Stimulated activated naive CD4-positive, alpha-beta T cell (primary cell): ENCODE measurements at regions not wholly inside any gene's neighbourhood (a gene's known extent, or its start where the extent isn't known, plus 50 kb on each side); places are given as distances from the start of the nearest gene placed in this dataset.

Experiments used
- DNase-seq, 6 experiments: peaks; one replicate each; lab custom pipeline; 2025; lab: John Stamatoyannopoulos, UW

DNA sequence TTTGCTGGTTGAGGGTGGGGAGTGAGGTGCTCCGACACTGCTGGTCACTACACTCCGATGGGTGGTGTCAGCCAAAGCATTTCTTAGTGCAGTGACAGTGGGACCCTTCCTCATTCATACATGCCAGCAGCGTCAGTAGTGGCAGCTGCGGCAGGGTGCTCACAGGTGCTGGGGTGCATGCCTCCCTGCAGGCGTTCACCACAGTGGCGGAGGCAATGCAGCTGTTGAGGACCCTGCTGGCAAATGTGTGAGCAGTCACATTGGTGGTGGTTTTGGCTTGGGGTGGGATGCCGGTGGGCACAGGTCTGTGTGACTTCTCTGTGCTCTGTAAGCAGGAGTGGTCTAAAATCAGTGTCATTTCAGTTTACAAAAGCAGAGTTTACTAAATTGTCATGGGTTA is 464.6 kb downstream of the FUT8 start:
- DNase-seq: no peak

DNA sequence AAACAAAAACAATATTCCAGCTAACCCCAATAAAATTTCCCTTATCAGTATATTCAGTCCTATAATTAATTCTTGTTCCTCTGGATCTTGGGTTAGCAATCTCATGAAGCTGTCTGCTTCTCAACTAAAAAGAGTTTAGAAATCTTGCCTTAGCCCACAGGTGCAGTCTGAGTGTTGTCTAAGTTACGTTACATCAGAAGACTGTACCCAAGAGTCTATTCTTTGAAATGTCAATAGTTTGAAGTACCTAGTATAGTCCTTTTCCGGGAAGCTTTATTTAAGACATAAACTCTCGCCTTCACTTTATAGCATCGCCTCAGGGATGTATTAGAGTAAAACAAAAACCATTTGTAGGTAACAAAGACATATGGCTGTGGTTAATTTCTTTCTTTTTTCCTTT is 465.1 kb downstream of the FUT8 start:
- peak in 3 of 6 experiments; percentile 8 to 25 (median 18) for DNase-seq

DNA sequence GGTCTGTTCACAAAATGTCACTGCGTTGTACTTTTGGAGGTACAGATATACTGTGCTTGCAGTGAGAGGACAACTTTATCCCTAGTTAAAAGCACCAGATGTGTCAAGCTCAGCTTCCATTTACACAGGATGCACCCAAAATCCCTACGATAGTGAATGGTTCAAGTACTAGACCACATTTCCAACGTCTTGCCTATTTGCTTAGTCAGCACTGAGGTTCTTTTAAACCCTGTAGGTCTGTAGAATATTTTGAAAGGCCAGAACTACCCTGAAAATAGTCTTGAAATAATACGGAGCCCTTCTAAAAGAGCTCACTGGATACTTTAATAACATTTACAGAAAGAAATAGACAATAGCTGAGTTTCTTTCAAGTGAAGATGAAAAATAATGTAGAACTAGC is 466.1 kb downstream of the FUT8 start:
- no peak for DNase-seq

DNA sequence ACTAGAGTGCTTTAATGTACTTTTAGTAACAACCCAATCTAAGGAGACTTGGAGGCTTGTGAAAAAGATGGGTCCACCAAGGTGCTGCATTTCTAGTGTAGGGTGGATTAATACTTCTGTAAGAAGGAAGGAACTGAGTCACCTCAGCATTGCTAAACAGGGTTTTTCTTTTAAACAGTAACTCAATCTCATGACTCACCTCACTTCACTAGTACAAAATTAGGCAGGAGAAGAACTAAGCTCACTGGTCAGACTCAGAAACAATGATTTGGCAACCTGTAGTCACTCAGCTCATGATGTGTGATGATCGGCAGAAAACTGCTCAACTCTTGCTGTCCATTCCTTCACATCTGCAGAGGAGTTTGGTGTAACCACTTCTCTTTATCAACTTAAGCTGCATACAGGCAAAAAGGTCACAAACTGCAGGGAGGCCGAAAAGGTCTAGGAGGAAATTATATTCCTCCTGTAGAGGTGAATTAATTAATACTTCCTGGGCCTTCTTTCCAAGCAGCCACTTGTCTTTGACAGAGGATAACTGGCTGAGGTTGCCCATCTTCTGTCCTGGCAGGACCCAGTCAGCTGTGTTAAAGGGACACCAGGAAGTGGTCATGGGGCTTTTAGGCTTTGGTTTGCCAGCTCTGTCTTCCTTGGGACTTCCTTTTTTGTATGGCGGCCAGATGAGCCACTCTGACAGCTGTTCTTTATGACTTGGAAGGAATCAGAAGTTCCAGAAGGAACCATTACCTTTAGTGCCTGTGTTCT is 466.9 kb downstream of the FUT8 start:
- DNase-seq: no peak

DNA sequence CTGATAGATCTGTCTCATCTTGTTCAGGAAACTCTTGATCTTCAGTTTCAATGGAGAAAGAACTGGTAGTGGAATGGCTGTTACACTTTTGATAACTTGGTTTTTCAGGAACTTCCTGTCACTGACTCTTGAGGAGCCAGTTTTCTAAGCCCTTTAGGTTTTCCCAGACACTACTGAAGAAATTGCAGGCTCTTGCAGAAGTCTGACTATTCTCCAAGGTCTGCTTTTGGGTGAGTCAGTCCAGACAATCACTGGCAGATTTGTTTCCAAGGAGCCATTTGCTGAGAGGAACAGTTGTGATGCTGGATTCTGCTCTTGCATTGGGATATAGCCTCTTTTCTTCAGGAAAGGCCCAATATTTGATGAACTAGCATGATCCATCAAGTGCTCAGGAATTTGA is 468.0 kb downstream of the FUT8 start:
- no peak for DNase-seq

DNA sequence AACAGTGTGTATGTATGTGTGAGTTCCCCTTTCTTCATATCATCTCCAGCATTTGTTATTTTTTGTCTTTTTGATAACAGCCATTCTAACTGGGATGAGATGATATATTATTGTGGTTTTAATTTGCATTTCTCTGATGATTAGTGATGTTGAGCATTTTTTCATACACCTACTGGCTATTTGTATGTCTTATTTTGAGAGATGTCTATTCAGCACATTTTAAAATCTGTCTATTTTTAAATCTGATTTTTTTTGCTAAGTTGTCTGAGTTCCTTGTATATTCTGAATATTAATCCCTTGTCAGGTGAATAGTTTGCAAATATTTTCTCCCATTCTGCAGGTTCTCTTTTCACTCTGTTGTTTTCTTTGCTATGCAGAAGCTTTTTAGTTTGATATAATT is 469.1 kb downstream of the FUT8 start:
- no peak for DNase-seq

DNA sequence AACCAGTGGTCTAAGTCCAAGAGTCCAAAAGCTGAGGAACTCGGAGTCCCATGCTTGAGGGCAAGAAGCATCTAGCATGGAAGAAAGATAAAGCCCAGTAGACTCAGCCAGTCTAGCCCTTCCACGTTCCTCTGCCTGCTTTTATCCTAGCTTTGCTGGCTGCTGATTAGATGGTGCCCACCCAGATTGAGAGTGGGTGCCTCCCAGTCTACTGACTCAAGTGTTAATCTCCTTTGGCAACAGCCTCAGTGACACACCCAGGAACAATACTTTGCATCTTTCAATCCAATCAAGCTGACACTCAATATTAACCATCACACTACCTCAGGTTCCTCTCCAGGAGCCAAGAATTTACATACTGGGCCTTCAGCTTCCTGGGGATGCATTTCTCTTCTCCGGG is 476.1 kb downstream of the FUT8 start:
- no peak for DNase-seq

DNA sequence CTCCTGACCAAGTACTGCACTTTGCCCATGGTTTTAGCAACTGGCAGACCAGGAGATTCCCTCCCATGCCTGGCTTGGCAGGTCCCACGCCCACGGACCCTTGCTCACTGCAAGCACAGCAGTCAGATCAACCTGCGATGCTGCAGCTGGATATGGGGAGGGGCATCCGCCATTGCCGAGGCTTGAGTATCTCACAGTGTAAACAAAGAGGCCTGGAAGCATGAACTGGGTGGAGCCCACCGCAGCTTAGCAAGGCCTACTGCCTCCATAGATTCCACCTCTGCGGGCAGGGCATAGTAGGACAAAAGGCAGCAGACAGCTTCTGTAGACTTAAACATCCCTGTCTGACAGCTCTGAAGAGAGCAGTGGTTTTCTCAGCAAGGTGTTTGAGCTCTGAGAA is 479.8 kb downstream of the FUT8 start:
- no peak for DNase-seq

DNA sequence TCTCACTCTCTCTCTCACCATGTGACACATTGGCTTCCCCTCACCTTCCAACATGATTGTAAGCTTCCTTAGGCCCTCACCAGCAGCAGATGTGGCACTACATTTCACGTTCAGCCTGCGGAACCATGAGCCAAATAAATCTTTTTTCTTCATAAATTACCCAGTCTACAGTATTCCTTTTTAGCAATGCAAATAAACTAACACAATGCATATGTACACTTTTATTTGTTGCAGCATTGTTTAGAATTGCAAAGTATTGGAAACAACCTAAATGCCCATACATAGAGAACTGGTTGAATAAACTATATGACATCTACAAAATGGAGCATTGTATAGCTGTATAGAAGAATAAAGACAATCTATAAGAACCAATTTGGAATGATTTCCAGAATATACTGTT is 487.6 kb downstream of the FUT8 start:
- DNase-seq: no peak

DNA sequence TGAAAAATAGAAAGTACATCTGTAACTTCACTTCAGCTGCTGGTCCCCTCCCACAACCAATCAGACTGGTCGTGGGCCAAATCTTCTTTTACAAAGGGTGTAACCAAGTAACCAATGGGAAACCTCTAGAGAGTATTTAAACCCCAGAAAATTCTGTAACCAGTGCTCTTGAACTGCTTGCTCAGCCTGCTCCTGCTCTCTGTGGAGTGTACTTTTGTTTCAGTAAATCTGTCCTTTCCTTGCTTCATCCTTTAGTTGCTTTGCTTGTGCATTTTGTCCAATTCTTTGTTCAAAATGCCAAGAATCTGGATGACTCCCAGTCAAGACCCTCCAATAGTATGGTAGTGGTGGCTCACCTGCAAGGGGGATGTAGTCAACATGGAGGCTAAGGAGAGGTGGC is 489.1 kb downstream of the FUT8 start:
- no peak for DNase-seq

DNA sequence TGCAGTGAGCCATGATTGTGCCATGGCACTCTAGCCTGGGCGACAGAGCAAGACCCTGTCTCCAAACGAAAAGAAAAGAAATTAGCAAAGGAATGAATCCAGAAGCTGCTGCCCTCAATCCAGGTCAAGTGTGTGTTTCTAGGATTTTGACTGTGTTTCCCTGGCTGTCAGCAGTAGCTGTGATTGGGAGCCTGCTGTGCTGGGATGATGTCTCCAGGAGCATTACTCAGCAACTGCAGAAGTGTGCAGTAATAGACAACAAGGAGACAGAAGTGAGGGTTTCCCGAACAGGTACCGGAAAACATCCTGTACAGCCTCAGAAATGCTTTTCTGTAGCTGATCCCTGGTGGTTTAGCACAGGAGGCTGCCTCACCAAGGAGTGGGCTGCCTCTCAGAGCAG is 492.5 kb downstream of the FUT8 start:
- DNase-seq: no peak

DNA sequence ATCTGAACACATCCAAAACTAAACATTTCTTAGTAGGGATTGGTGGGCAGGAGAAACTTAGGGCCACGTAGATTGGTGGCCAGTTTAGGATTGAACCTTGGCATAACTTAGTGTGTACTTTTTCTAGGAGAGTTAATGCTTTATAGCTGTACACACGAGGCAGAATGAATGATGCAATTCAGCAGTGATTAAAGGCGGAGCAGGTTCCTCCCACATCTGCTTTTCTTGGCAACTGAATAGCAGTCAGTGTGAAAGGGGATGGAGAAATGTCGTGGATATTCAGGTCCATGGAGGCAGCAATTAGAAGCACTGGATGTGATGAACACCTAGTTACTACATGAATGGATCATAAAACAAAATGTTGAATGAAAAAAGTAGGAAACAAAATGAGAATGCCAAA is 493.8 kb downstream of the FUT8 start:
- DNase-seq: no peak

DNA sequence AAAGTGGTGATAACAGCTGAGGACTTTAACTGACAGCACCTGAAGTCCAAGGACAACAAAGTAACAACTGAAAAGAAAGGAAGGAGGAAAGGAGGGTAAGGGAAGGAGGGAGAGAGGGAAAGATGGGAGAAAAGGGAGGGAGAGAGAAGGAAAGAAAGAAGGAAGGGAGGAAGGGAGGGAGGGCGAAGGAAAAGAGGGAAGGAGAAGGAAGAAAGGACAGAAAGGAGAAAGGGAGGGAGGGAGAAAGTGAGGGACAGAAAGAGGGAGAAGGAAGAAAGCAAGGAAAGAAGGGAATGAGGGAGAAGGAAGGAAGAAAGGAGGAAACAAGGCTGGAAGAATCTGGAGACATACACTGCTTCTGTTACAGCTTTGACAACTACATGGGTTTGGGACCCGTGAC is 494.4 kb downstream of the FUT8 start:
- DNase-seq: no peak

DNA sequence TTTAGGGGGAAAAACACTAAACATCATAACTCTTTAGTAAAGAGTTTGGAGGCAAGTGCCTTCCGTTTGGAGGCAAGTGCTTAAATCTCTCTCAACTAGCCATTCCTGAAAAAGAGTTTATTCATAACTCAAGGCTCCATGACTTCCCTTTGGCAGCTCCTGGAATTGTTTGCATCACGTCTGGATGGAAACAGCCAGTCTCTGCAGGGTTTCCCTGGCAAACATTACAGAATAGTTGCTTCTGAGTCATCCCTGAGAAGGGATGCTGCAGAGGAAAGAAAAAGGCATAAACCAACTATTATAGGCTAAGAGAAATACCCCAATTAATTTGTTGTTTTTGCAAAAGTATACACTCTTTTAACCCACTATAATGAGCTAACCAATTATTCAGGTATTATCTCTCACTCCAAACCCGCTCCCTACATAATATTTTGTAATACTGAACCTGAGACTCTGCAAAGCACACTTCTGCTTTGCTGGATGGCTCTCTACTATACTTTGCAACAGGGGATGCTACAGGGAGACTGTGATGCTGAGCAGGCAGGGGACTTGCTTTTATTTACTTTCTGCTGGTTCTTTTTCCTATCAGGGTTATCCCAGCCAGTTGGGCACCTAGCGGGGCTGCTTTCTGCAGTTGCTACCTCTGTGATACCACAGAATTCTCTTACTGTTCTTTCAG is 497.7 kb downstream of the FUT8 start:
- no peak for DNase-seq

DNA sequence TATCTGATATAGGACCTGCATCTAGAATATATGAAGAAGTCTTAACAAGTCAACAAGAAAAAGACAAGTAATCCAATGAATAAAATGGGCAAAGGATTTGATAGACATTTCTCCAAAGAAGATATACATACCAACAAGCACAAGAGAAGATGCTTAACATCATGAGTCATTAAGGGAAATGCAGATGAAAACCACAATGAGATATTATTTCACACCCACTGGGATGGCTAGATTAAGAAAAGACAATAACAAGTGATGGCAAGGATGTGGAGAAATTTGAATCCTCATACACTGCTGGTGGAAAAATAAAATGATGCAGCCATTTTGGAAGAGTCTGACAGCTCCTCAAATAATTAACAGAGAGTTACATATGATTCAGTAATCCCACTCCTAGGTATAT is 502.6 kb downstream of the FUT8 start:
- DNase-seq: no peak

DNA sequence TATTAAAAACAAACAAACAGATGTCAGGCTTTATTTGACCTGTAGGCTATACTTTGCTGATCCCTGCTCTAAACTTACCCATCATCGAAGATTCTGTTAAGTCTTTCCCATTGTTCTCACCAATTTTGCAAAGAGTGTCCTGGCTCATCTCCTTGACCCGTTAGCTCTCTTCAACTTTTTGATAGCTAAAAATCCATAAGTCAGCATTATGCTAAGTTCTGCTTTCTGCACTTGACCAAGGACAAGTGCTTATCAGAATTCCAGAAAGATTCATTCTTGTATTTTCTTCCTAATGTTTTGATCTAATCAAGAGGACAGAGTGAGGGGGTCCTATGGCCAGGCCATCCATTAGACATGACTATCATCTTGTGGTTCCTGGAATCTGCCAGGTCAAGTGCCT is 503.5 kb downstream of the FUT8 start:
- DNase-seq: no peak

DNA sequence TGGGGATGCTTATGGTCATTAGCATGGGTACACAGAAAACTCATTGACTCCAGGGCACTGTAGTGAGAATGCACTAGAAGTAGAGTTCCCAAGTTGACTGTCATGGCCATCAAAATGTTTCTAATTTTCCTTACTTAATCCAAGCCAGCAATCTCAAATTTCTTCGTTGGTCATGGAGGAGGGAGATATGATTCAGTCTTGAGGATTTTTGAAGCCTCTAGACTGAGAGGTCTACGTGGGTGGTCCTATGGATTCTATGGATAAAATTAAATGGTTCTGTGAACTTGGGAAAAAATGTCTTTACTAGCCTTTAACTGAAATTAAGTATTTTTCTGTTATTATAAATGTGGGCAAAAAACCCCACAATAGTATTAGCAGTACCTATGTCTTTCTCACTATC is 508.5 kb downstream of the FUT8 start:
- DNase-seq: no peak

DNA sequence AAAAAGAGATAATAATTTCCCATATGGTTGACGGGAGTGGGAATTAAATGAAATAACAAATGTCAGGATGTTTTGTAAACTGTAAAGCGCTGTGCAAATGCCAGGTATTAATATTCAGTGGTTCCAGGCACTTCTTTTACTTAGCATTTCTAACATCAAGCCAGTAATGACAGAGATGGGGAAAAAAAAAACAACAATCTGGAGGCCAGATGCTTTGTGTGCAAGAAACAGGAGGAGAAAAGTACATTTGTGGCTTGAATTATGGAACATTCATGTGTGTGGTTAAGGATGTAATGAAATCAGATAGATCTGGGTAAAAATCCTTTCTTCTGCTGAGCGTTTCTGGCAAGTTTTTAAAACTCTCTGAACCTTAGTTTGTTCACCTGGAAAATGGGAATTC is 509.6 kb downstream of the FUT8 start:
- DNase-seq: no peak

DNA sequence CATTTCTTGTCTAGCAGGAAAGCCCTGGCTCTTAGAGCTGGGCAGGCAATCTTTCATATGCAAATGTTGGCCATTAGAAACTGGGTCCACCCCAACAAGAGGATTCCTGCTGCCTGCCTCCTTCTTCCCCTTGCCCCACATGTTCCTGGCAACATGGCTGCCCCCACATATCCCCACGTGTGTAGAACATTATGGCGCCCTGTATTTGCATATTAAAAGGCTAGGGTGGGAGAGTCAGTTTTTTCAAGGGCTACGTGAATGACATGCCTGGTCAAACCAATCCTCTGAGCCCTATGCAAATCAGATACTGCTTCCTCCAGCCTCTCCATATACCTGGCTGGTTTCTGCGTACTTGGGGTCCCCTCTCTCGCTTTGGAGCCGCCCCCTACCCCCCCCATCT is 514.0 kb downstream of the FUT8 start:
- DNase-seq: no peak

DNA sequence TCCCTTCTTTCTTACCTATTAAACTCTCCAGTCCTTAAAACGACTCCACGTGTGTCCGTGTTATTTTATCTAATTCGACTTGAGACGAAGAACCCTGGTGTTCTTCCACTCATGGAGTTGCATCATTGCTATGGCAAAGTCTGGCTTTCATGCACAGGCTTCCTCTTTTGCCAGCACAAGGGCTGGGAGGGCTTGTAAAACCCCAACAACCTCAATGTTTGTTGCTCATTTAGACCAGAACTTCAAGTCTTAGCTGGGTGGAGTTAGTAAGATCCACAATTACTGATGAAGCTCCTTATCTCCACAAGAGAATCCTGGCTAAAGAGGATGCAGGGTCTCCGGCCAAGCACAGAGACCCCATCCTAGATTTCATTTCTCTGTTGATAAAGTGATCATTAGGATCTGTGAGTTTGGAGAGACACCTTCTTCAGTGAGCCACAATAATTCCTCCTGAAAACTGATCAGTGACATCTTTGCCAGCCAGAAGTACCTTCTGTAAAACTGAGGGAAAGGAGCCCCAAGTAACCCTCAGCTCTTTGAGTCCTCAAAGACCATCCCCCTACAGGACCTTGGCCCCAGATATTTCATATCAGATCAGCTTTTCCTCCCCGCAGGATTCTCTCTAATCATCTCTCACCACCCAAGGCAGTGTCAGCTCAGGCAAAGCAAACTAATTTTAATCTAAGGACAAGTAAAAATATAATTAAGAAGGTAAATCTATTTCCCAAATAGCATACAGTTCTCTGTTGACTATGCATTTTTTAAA is 514.6 kb downstream of the FUT8 start:
- DNase-seq: no peak

DNA sequence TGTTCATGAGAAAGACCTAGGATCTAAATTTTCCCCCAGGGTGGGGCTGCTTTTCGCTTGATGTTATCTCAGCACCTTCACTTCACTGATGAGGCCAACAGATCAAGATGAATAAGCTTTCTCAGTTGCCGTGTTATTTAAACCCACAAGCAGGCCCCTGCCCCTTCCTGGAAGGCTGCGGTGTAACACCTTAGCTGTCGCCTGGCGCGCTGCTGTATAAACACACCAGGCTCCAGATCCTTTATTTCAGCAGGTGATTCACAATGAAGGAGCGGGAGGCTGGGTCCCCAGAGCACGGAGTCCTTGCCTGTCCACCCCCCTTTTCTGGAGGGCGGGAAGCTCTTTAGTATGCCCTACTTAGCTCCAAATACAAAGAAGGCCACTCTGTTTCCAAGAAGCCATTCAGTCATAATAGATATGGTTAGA is 515.4 kb downstream of the FUT8 start:
- DNase-seq: peak in 5 of 6 experiments; percentile 24 to 69 (median 59)

DNA sequence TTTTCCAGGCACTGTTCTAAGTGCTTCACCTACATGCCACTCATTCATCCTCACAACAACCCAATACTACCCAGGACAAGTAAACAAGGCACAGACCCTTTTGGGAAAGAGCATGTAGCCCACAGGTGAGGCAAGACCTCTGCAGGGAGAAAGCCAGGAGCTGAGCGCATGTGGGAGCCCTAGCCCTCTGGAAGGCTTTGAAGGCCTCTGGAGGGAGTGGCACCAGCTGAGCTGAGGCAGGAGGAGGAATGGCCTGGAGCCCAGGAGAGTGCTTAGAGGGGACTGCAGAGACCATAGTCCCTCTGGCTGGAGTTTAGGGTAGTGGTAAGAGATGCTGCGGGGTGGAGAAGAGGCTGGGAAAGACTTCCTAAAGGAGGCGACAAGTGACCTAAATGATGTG is 516.5 kb downstream of the FUT8 start:
- DNase-seq: no peak

DNA sequence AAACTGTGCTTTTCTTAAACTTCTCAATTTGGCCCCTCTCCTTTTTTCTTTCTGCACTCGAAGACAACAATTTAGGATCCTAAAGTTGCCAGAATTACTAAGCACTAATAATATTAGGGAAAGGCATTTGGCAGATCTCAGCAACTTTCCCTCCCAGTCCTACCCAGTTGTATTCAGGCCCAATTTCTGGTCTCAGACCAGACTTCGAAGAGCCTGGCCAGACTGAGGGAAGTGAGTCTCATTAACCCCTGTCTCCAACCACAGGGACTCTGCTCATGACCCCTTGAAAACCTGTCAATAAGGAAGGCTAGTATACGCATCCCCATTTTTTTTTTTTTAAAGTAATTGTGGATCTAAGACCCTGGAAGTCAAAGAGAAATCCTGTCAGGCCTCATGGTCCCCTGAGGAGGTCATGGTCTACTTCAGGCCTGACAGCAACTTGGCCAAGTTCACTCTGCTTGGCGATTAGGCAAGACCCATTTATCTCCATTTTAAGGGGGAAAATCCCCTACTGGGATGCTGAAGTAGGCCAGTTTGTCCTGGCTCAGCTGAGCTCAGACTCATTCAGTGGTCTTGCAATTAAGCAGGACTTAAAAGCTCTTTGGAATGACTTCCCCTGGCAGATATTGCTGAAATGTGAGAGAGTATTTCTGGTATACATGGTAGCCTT is 521.0 kb downstream of the FUT8 start:
- DNase-seq: no peak
